ENCODE measurements at regions not wholly inside any gene's neighbourhood (a gene's known extent, or its start where the extent isn't known, plus 50 kb on each side); places are given as distances from the start of the nearest gene placed in this dataset.
A peak's percentile ranks its signal among the peaks of the same experiment; 100 is the strongest.

GRCh38 chr3:99498550-99499234 is 139.7 kb upstream of the COL8A1 start:
- Histone ChIP-seq H3K79me2 (ENCODE audit: control insufficient read depth, insufficient read depth, low read length) (no peaks in the 10 kb centered on the region), H4K20me1 (ENCODE audit: control insufficient read depth, insufficient read depth) (no peaks in the 10 kb centered on the region), H3K27me3 (replicated peaks in 1 of 2; ENCODE audit: control insufficient read depth in 2 of 2, insufficient read depth in 2 of 2, low read length in 1 of 2) (no peaks in the 10 kb centered on the region), H3K4me3 (no peak overlapping the region), H3K4me1 (ENCODE audit: control insufficient read depth, insufficient read depth, low read length) (no peaks in the 10 kb centered on the region), H2AFZ (ENCODE audit: control insufficient read depth, low read depth, low read length) (no peak overlapping the region; the same call in 1 of the 2 replicates), H3K36me3 (ENCODE audit: control insufficient read depth in 2 of 2, insufficient read depth in 2 of 2, low read length in 1 of 2) (no peaks in the 10 kb centered on the region), H3K4me2 (ENCODE audit: control insufficient read depth, insufficient read depth) (no peak overlapping the region), H3K27ac (ENCODE audit: control insufficient read depth, insufficient read depth) (no peak overlapping the region), H3K9me3 (replicated peaks; ENCODE audit: control insufficient read depth, insufficient read depth, low read length) (no peaks in the 10 kb centered on the region), H3K9ac (ENCODE audit: control insufficient read depth, insufficient read depth, low read length) (no peak overlapping the region)
- WGBS (ENCODE audit: insufficient coverage, insufficient replicate concordance, low lambda C conversion rate, missing lambda C conversion rate) = 64% methylated on average over 8 of the region's 8 CpGs
- POLR2A ChIA-PET = interaction anchor here (0.8 to 1.7 kb wide), 2 partner anchors 30 to 80 kb away, joined by 3 read pairs; no protein-coding TSS in a partner anchor
- FAIRE-seq = no peak
- CTCF ChIA-PET = interaction anchor here (0.7 to 12.8 kb wide), 20 partner anchors 8 to 189 kb away, joined by 3 to 303 read pairs (median 5); no protein-coding TSS in a partner anchor
- in situ Hi-C loops (cut with MboI) (no loop called here), intact Hi-C loops (cut with micrococcal nuclease; ENCODE audit: unreplicated experiment) (loop anchor here (1.0 to 5.0 kb wide), 3 partner anchors 34 to 255 kb away; no protein-coding TSS in a partner anchor)
- BruUV-seq (replicated peaks) = no TSS peak
- no peak for DNase-seq (ENCODE audit: low read depth, low spot score)
- peak; percentile 39 for ATAC-seq
- RAD21 ChIA-PET (ENCODE audit: unreplicated experiment) = interaction anchor here (0.7 to 5.4 kb wide), 11 partner anchors 8 to 302 kb away, joined by 3 to 90 read pairs (median 3); no protein-coding TSS in a partner anchor
- SMC1A ChIA-PET (ENCODE audit: uncharacterized antibody, unreplicated experiment) = interaction anchor here (0.8 to 14.1 kb wide), 17 partner anchors 9 to 475 kb away, joined by 3 to 270 read pairs (median 5); no protein-coding TSS in a partner anchor
- TF ChIP-seq PBX3 (IDR thresholded peaks at IDR 0.05; ENCODE audit: insufficient replicate concordance, low read depth, low read length) (no peak), POU2F2 (IDR thresholded peaks at IDR 0.05; ENCODE audit: borderline replicate concordance, low read depth, low read length) (no peak), RELA (IDR thresholded peaks at IDR 0.05; ENCODE audit: borderline replicate concordance, partially characterized antibody) (no peak), ZBTB4 (CRISPR knock-in tag; IDR thresholded peaks at IDR 0.05) (no peak), MAX (IDR thresholded peaks at IDR 0.05; ENCODE audit: low read depth, low read length) (no peak), JUNB (IDR thresholded peaks at IDR 0.05) (no peak), MEF2B (IDR thresholded peaks at IDR 0.05; ENCODE audit: partially characterized antibody, poor library complexity, severe bottlenecking) (no peak), NR2C1 (IDR thresholded peaks at IDR 0.05) (no peak), CREB1 (IDR thresholded peaks at IDR 0.05; ENCODE audit: low read depth) (no peak), NFYB (IDR thresholded peaks at IDR 0.05; ENCODE audit: insufficient read depth, low read depth, low read length) (no peak), ZBTB11 (CRISPR knock-in tag; IDR thresholded peaks at IDR 0.05) (no peak), SMAD5 (IDR thresholded peaks at IDR 0.05; ENCODE audit: low read depth) (no peak), PAX8 (IDR thresholded peaks at IDR 0.05) (no peak)
